ENCODE measurements at regions not wholly inside any gene's neighbourhood (a gene's known extent, or its start where the extent isn't known, plus 50 kb on each side); places are given as distances from the start of the nearest gene placed in this dataset.

- no peak for DNase-seq
Measured at GRCh38 chr5:54927097-54927746, 58.2 kb downstream of the ESM1 start.

DNA sequence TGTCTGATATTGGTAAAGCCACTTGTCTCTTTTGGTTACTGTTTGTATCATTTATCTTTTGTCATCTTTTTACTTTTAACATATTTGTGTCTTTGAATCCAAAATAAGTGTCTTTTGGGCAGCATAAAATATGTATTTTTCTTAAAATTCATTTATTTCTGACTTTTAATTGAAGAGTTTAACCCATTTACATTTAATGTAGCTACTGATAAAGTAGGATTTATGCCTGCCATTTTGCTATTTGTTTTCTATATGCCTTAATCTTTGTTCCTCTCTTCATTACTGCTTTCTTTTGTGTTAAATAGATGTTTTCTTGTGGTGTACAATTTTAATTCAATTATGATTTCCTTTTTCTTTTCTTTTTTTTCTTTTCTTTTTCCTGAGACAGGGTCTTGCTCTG, 60.9 kb downstream of the ESM1 start:
- DNase-seq, result no peak

GRCh38 chr5:54917323-54917722, 68.1 kb downstream of the ESM1 start:
- DNase-seq, result no peak

DNA sequence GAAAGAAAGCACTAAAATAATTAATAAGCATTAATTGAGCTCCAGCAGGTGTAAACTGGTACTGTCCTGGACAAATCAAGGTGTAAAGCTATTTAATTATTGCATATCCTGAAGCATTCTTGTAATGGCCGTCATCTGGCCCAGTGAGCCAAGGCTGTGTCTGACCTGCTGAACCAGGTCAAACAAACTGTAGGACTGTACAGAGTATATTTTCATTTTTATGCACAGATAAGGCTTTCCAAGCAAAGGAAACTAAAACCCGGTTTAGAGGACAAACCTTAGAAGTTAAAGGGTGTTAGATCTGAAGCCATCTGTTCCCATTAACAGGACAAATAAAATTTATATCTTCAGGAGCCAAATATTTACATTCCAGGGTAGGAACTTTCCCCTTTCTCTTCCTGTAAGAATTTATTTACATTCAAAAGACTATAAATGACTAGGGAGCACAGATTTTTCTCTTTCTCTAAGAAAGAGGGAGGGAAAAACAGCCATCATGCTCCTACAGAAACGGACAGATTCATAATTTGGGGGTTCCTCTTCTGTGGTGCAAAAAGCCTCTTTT, 69.8 kb downstream of the ESM1 start:
- DNase-seq, result no peak

- no peak for DNase-seq
Measured at GRCh38 chr5:54912021-54912420, 73.4 kb downstream of the ESM1 start.

- DNase-seq, result no peak
Measured at GRCh38 chr5:54909911-54910870, 75.2 kb downstream of the ESM1 start.

GRCh38 chr5:54908774-54909525, 76.4 kb downstream of the ESM1 start:
- no peak for DNase-seq

GRCh38 chr5:54905942-54906537, 79.4 kb downstream of the ESM1 start:
- peak; percentile 29 for DNase-seq

DNA sequence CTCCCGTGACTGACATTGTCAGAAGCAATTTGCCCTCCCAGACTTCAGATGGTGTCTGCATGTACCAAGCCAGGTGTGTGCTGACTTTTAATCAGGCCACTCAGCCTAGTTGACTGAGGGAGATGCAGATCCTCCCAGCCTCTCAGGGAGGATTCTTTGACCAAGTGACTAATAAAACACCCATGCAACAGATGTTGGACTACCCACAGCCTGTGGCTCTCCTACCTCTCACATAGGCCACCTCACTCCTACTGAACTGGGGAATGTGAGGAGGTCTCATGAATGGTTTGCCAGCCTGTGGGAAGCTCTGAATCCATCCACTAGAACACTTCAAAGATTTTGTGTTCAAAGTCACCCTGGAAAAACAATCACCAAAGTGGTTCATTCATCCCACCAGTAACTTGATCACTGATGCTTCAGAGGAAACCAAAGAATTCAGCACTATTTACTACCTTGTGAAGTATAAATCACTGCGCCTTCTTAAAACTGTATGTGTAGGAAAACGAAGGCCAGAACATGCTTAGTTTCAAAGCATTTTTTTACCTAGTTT, 80.1 kb downstream of the ESM1 start:
- no peak for DNase-seq

- DNase-seq, result no peak
Measured at GRCh38 chr5:54904425-54904824, 81.0 kb downstream of the ESM1 start.

GRCh38 chr5:54902791-54903473, 82.5 kb downstream of the ESM1 start:
- no peak for DNase-seq

GRCh38 chr5:54900984-54901725, 84.2 kb downstream of the ESM1 start:
- DNase-seq, result no peak

DNA sequence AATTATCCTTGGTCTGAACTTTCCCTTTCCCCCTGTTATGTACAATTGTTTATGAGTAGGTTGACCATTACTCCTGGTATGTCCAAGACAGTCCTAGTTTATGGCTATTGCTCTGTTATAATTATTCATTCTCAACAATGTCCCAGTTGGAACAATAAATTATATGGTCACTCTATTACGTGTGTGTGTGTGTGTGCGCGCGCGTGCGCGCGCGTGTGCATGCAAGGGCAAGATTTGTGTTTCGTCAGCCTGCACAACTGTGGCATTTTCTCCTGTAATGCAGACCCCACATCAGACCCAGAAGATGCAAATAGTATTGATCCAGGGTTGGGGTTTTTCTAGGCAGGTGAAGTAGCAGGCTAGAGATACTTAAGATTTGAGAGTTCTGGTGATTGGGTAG, 88.4 kb downstream of the ESM1 start:
- DNase-seq, result no peak

DNA sequence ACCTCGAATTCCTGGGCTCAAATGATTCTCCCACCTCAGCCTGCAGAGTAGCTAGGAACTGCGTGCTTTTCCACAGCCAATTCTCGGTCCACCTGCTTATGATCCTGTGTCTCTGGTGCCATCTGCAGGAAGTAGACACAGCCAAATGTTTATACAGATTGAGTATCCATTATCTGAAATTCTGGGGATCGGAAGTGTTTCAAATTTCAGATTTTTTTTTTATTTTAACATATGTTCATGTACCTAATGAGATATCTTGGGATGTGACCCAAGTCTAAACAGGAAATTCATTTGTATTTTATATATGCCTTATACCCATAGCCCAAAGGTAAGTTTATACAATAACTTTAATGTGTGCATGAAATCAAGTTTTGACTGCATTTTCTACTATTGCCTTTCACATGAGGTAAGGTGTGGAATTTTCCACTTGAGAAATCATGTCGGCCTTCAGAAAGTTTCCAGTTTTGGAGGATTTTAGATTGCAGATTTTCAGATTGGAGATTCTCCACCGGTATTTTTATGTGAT, 89.5 kb downstream of the ESM1 start:
- DNase-seq, result no peak

DNA sequence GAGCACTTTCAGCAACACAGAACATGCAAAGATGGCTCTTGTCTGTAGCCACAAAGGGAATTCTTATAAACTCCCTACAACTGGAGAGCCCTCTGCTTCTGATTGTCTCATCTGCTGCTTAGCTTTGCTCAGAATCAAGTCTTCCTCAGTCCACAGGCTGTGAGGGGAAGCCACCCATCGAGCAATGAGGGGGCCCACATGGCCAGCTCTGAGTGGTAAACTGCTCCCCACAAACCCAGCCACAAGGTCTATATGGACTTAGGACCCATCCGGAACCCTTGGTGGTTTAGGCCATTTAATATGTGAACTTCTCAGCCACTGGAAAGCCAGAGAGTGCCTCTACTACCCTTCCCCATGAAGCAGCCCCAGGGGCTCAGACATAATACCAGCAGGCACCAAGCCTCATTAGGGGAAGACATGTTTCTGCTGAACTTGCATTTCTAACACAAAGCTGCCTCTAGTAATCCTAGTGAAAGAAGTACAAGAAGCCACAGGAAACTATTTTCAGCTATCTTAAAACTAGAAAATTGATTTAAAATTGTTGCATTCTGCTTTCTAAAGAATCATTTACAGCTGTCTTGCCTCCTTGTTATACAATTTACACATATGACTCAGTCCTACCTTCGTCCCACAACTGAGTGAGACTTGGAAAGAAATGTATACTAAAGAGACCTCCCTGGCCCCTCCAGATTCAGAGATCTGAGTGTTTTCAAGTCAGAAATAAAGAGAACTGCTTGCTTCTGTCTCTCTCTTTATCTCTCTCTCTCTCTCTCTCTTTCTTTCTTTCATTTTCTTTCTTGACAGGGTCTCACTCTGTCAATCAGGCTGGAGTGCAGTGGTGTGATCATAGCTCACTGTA, 90.2 kb downstream of the ESM1 start:
- no peak for DNase-seq

- no peak for DNase-seq
Measured at GRCh38 chr5:54889826-54890225, 95.6 kb downstream of the ESM1 start.

DNA sequence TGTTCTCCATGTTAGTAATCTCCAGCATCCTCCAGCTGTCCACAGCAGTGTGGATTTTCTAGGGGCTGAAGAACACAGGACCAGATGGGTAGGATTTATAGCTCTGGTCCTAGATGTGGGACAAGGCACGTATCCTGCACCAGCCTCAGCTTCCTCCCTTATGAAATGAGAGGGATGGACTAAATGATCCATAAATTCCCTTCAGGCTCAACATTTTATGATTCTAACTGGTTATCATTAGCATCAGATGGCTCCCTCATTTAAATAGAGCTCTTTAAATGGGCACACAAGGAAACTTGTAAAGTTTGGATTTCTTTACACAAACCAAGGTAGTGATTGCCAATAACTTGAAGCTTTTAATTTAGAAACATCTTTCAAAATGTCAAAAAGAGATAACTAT, 97.7 kb downstream of the ESM1 start:
- DNase-seq, result no peak

GRCh38 chr5:54886866-54887265, 98.5 kb downstream of the ESM1 start:
- DNase-seq, result no peak

GRCh38 chr5:54885636-54886035, 99.8 kb downstream of the ESM1 start:
- no peak for DNase-seq

GRCh38 chr5:54884195-54884536, 101.2 kb downstream of the ESM1 start:
- DNase-seq, result no peak
